NCI-H748 treated with DMSO at 0.1 percent for 48 hours (cell line): ENCODE measurements at regions not wholly inside any gene's neighbourhood (a gene's known extent, or its start where the extent isn't known, plus 50 kb on each side); places are given as distances from the start of the nearest gene placed in this dataset.
"Not testable (repeated sequence)": the region's sequence is repeated elsewhere in the genome, so short reads cannot be mapped to it uniquely, and the experiment has no call there.

Experiments used
- DNase-seq: peaks from one replicate; lab custom pipeline; 2025; lab: John Stamatoyannopoulos, UW

GRCh38 chr5:40277161-40277906, 402.4 kb upstream of the PTGER4 start:
- no peak for DNase-seq

- DNase-seq, result no peak
Observed at GRCh38 chr5:40276426-40277102, 403.2 kb upstream of the PTGER4 start.

DNA sequence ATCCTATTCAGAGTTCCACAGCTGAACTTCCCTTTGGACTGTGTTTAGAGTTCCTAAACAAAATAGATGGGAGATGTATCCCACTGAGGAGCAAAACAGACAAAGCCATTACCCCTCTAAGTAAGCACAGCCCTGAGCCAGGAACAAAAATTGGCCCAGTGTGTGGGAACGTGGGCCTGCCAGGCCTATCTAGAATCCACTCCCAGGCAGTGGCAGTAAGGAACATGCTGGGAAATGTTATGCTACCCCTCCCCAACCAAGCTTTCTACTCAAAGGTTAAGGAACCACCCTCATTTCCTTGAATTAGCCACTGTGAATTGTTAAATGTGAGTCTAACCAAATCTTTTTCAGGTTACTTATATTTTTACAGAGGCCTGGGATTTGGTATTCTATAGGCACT, 405.1 kb upstream of the PTGER4 start:
- DNase-seq, result no peak

- DNase-seq, result no peak
Observed at GRCh38 chr5:40273936-40274335, 405.8 kb upstream of the PTGER4 start.

GRCh38 chr5:40271476-40271875, 408.2 kb upstream of the PTGER4 start:
- no peak for DNase-seq

DNA sequence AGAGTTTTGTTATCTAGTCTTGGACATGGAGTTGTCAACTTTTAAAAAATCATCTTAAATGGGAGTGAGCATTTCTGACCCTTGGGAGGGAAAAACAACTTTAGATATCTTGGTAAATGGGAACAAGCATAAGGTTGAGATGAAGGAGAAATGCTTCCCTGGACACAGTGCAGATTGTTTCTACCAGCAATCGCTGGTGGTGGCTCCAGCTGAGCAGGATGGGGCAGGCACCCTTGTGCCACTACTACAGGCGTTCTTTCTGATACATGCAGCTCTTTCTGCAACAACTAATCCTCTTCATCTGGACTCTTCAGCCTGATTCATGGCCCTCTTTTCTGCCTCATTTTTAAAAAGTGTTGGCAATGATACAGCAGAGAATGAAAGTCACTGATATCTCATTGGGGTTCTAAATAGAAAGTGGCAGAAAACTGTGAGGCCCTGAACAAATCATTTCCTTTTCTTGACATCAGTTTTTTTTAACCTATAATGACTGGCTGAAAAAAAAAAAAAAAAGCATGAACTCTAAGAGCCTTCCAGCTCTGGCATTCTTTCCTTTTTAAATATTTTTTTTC, 409.4 kb upstream of the PTGER4 start:
- DNase-seq, result no peak

- no peak for DNase-seq
Observed at GRCh38 chr5:40268088-40268487, 411.6 kb upstream of the PTGER4 start.

DNA sequence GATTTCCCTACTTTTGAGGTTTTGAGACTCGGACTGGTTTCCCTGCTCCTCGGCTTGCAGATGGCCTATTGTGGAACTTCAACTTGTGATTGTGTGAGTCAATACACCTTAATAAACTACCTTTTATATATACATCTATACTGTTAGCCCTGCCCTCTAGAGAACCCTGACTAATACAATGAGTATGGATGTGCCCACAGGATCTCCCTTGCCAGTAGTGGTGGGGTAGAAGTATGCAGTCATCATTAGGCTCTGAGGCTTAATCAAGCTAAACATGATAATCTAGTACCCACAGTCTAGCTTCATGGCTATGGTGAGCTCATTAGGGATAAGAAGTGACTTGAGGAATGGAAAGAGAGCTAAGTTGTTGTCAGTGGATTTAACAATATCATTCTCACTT, 412.8 kb upstream of the PTGER4 start:
- DNase-seq, result no peak

- no peak for DNase-seq
Observed at GRCh38 chr5:40261984-40262383, 417.7 kb upstream of the PTGER4 start.

DNA sequence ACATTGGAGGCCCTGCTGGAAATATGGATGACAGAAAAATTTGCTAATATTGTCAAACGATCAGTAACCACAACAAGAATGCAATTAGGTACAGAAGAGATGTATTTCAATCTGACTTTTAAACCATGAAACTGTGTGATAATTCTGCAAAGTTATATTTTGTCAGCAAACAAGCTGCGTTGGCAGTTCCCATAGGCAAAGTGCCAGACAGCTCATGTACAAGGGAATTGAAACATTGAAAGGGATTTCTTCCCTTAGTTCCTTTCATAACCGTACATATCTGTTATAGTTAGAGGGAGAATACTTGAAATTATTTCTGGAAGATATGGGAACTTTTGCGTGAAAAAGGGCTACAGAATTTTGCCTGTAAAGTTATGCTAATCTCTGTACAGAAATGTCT, 419.4 kb upstream of the PTGER4 start:
- no peak for DNase-seq

GRCh38 chr5:40258222-40258621, 421.5 kb upstream of the PTGER4 start:
- no peak for DNase-seq

DNA sequence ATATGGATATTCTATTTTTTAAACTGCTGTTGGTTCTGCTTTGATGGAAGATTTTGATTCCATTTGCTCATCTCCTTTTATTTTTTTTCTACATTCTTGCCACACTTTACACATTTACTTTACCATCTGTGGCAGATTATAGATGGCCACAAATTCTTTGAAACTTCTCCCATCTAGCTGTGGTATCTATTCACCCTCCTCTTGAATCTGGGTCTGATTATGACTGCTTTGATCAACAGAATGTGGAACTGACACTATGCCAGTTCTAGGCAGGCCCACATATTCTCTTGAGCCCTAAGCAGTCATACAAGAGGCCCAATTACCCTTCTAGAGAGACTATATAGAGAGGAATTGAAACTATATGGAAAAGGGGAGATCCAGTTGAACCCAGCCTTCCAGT, 439.0 kb upstream of the PTGER4 start:
- no peak for DNase-seq

DNA sequence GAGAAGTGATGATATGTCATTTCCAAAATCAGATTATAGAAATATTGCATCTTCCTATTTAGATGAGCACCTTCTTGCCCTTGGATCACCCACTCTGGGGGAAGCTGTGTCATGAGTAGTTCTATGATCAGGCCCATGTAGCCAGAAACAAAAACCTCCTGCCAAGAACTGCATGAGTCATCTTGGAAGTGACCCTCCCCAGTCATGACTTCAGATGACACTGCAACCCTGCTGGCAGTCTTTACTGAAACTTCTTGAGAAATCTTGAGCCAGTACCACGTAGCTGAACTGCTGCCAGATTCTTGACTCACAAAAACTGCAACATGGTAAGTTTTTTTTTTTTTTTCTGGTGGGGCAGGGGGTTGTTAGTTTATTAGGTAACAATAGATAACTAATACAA, 439.6 kb upstream of the PTGER4 start:
- no peak for DNase-seq

GRCh38 chr5:40238066-40238745, 441.5 kb upstream of the PTGER4 start:
- no peak for DNase-seq

GRCh38 chr5:40235471-40236400, 444.0 kb upstream of the PTGER4 start:
- DNase-seq, result no peak

DNA sequence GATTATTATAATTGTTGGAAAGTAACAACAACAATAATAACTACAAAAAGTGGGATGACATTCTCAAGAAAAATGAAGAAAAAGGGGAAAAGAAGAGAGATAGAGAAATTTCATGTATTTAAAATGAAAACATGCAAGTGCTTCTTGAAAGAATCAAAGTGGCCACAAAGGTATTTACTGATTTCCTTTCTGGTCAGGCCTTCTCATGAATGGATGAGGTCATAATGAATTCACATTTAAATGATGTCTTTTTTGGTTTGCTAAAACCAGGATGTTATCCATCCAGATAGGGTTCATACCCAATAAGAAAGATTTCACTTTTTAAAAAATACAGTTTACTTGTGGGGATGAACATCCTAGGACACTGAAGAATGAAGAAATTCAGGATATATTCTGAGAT, 446.4 kb upstream of the PTGER4 start:
- no peak for DNase-seq

DNA sequence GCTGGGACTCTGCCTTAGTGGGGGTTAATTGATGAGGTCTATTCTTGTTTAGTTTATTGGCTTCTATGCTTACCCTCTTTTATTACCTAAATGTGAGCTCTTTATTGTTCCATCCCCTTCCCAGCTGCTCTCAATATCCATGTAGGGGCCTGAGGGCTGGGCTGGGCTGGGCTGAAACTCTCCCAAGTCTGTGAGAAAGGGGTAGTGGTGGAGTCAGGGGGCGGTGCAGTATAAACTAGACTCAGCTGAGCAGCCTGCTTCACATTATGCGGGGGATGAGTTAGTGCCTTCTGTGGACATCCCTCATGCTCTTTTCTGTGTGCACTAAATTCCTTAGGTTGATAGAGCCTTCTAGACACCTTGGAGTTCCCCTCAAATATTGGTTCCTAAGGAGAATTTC, 451.8 kb upstream of the PTGER4 start:
- peak; percentile 83 for DNase-seq

DNA sequence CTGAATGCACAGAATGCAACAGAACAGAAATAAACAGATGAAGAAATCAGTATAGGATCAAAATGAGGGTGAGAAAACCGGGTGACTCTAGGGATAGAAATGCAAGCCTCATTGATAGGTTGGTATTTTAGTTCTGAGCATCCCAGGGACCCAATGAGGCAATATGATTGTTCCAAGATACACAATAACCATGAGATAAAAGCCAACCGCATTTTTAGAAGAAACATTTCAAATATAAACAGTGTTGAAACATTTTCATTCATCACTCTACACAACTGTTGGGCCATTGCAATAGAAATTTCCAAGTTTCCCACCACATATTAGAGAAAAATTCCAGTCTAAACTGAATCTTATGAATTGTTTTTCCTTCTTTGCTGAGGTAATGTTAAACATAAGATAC, 452.3 kb upstream of the PTGER4 start:
- no peak for DNase-seq

GRCh38 chr5:40226906-40227305, 452.8 kb upstream of the PTGER4 start:
- no peak for DNase-seq

- not testable (repeated sequence) for DNase-seq
Observed at GRCh38 chr5:40225147-40225546, 454.6 kb upstream of the PTGER4 start.

DNA sequence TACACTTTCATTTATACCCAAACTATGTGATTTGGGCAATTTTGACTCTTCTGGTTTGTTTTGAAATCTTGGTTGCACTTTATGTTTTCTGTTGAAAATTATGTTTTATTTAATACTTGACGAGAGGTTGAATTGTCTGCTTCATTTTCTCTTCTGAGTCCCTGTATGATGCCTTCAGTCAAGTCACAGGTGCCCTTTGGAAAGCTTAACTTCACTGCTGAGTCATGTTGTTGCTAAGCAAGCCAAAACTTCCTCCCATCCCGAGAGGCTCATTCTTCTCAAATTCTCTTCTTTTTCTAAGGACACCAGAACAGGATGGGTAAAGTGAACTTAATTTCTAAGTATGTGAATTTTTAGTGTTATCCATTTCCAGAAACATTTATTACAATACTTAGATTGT, 455.3 kb upstream of the PTGER4 start:
- DNase-seq, result no peak

DNA sequence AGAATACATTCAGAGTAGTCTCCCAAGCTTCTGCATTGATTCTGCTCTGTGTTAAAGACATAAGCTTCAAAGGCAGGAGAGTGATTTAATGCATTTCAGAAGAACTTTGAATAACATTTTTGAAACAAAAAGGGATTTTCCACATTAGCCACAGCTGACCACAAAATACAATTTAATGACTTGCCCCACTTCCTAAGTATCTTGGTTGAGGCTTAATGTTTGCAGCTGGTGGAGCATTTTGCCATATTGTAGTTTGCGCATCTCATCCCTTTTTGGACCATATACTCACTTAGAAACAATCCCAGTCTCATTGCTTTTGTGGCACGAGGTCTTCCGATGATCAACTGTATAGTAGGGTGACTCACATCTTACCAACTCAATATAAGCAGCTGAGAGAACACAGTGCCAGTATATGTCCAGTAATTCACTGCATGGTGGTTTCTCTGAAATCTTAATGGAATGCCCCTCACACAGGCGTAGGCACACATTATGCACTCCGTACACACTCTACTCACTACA, 455.8 kb upstream of the PTGER4 start:
- no peak for DNase-seq
